ENCODE measurements at regions not wholly inside any gene's neighbourhood (a gene's known extent, or its start where the extent isn't known, plus 50 kb on each side); places are given as distances from the start of the nearest gene placed in this dataset.

DNA sequence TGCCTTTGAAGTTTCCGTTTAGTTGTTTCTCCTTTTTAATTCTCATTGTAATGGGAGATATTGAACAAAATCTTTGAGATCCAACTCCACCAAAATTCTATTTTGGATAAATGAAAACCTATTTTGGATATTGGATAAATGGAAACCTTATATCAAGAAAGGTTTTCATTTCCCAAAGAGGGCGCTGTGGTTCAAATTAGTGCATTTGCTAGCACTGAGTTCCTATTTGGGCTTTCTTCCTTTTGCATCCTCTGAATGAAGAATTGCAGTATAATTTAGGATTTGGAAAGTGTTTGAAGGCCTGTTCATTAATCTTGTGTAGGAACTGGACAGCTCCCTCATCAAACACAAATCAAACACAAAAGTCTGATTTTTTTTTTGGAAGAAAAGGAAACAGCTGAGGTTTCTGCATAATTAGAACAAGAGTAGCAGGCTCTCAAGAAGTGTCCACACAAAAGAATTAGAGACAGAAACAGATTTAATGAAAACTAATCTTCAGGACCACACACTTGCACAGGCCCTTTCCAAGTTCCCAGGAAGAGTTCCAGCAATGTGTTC, 80.8 kb upstream of the KLF14 start:
- no peak for TF ChIP-seq CTCF (IDR thresholded peaks at IDR 0.05; ENCODE audit: borderline replicate concordance, insufficient read depth, low read depth, low read length)
- no peak overlapping the region for H3K4me3 ChIP-seq (ENCODE audit: low read depth, low read length)

DNA sequence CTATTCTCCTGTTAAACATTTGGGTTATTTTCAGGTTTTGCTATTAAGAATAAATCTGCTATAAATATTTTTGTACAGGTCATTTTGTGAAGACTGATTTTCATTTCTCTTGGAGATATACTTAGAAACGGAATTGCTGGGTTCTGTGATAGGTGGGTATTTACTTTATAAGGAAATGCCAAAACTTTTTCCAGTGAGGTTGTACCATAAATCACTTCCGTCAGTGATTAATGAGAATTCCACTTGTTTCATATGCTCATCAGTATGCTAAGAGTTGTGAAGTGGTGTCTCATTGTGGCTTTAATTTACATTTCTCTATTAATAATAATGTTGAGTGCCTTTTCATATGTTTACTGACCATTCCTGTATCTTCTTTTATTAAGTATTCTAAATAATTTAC, 84.0 kb upstream of the KLF14 start:
- TF ChIP-seq CTCF (IDR thresholded peaks at IDR 0.05; ENCODE audit: borderline replicate concordance, insufficient read depth, low read depth, low read length), result no peak
- H3K4me3 ChIP-seq (ENCODE audit: low read depth, low read length), result no peak overlapping the region

DNA sequence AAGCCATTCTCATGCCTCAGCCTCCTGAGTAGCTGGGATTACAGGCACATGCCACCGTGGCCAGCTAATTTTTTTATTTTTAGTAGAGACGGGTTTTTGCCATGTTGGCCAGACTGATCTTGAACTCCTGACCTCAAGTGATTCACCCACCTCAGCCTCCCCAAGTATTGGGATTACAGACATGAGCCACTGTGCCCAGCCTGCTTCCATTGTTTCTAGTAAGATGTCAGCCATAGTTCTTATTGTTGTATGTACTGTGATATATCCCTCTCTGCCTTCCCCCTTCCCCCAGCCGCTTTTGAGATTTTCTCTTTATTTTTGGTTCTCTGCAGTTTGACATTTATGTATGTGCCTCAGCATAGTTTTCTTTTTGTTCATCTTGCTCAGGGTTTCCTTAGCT, 87.9 kb upstream of the KLF14 start:
- H3K4me3 ChIP-seq (ENCODE audit: low read depth, low read length), result no peak overlapping the region
- no peak for TF ChIP-seq CTCF (IDR thresholded peaks at IDR 0.05; ENCODE audit: borderline replicate concordance, insufficient read depth, low read depth, low read length)

- H3K4me3 ChIP-seq (ENCODE audit: low read depth, low read length), result no peak overlapping the region
- no peak for TF ChIP-seq CTCF (IDR thresholded peaks at IDR 0.05; ENCODE audit: borderline replicate concordance, insufficient read depth, low read depth, low read length)
These were observed 88.6 kb upstream of the KLF14 start for GRCh38 chr7:130822642-130823041.

- no peak for TF ChIP-seq CTCF (IDR thresholded peaks at IDR 0.05; ENCODE audit: borderline replicate concordance, insufficient read depth, low read depth, low read length)
These were observed 89.1 kb upstream of the KLF14 start for GRCh38 chr7:130823060-130823459.

DNA sequence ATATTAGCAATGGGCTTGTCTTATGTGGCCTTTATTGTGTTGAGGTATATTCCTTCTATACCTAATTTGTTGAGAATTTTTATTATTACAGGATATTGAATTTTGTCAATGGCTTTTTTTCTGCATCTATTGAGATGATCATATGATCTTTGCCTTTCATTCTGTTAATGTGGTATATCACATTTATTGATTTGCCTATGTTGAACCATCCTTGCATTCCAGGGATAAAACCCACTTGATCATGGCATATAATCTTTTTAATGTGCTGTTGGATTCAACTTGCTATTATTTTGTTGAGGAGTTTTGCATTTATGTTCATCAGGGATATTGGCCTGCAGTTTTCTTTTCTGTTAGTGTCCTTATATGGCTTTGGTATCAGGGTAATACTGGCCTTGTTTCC, 91.8 kb upstream of the KLF14 start:
- TF ChIP-seq CTCF (IDR thresholded peaks at IDR 0.05; ENCODE audit: borderline replicate concordance, insufficient read depth, low read depth, low read length), result no peak
- no peak overlapping the region for H3K4me3 ChIP-seq (ENCODE audit: low read depth, low read length)

More at GRCh38 chr7:130823060-130823459, 89.1 kb upstream of the KLF14 start:
- no peak overlapping the region for H3K4me3 ChIP-seq (ENCODE audit: low read depth, low read length)

GRCh38 chr7:130829415-130829814, 95.4 kb upstream of the KLF14 start:
- H3K4me3 ChIP-seq (ENCODE audit: low read depth, low read length), result no peak overlapping the region
- no peak for TF ChIP-seq CTCF (IDR thresholded peaks at IDR 0.05; ENCODE audit: borderline replicate concordance, insufficient read depth, low read depth, low read length)
